SK-N-SH treated with all-trans-retinoic acid at 6 μM for 48 hours (cell line): ENCODE measurements at regions not wholly inside any gene's neighbourhood (a gene's known extent, or its start where the extent isn't known, plus 50 kb on each side); places are given as distances from the start of the nearest gene placed in this dataset.

Experiments
- ATAC-seq: fragments of 200-7000 bp; cut with Tn5 transposase; 3 replicates; pipeline ENCODE4 v1.9.1; 2020; ENCODE audit warnings: mild to moderate bottlenecking, moderate library complexity
- ARNTL ChIP-seq: fragments of 450-650 bp; formaldehyde crosslinking; IDR thresholded peaks from 2 replicates; pipeline ENCODE4 v1.5.0; 2020; ENCODE audit warnings: low read depth, mild to moderate bottlenecking, moderate library complexity, borderline replicate concordance
- BACH2 ChIP-seq: fragments of 250-450 bp; sonication (Bioruptor Pico); IDR thresholded peaks from 2 replicates; pipeline ENCODE4 v1.9.0; 2021; ENCODE audit warnings: mild to moderate bottlenecking, borderline replicate concordance
- ESRRG ChIP-seq: fragments of 250-450 bp; sonication (Bioruptor Pico); IDR thresholded peaks from 2 replicates; pipeline ENCODE4 v1.6.1; 2021; ENCODE audit warnings: mild to moderate bottlenecking
- GLIS3 ChIP-seq: fragments of 250-450 bp; sonication (Bioruptor Pico); IDR thresholded peaks from 2 replicates; pipeline ENCODE4 v1.5.0; 2020; ENCODE audit warnings: mild to moderate bottlenecking, moderate library complexity
- ISL1 ChIP-seq: fragments of 250-450 bp; sonication (Bioruptor Pico); IDR thresholded peaks from 2 replicates; pipeline ENCODE4 v2.1.2; 2022; ENCODE audit warnings: mild to moderate bottlenecking, moderate library complexity
- OSR1 ChIP-seq: fragments of 250-450 bp; sonication (Bioruptor Pico); IDR thresholded peaks from 2 replicates; pipeline ENCODE4 v1.8.0; 2022; ENCODE audit warnings: moderate library complexity, mild to moderate bottlenecking, inconsistent platforms
- RARB ChIP-seq: fragments of 250-450 bp; sonication (Bioruptor Pico); IDR thresholded peaks from 2 replicates; pipeline ENCODE4 v1.8.0; 2021; ENCODE audit warnings: mild to moderate bottlenecking, moderate library complexity
- SNAI2 ChIP-seq: fragments of 250-450 bp; sonication (Bioruptor Pico); IDR thresholded peaks from 2 replicates; pipeline ENCODE4 v1.5.0; 2020; ENCODE audit warnings: mild to moderate bottlenecking, moderate library complexity
- TCF4 ChIP-seq: fragments of 250-450 bp; sonication (Bioruptor Pico); IDR thresholded peaks from 2 replicates; pipeline ENCODE4 v1.8.0; 2021; ENCODE audit warnings: mild to moderate bottlenecking, moderate library complexity, borderline replicate concordance
- TOX ChIP-seq: fragments of 250-450 bp; sonication (Bioruptor Pico); IDR thresholded peaks from 2 replicates; pipeline ENCODE4 v1.8.0; 2021; ENCODE audit warnings: mild to moderate bottlenecking, moderate library complexity, borderline replicate concordance
- ZFP3 ChIP-seq: fragments of 250-450 bp; sonication (Bioruptor Pico); IDR thresholded peaks from 2 replicates; pipeline ENCODE4 v1.5.0; 2020; ENCODE audit warnings: mild to moderate bottlenecking, moderate library complexity
- ZFP30 ChIP-seq: fragments of 450-650 bp; formaldehyde crosslinking; IDR thresholded peaks from 2 replicates; pipeline ENCODE4 v1.5.0; 2022; ENCODE audit warnings: mild to moderate bottlenecking, moderate library complexity
- ZNF565 ChIP-seq: fragments of 450-650 bp; formaldehyde crosslinking; conservative IDR thresholded peaks from 2 replicates; pipeline ENCODE4 v1.5.0; 2020; ENCODE audit warnings: low read depth, mild to moderate bottlenecking, moderate library complexity
- ZNF70 ChIP-seq: fragments of 450-650 bp; formaldehyde crosslinking; IDR thresholded peaks from 2 replicates; pipeline ENCODE4 v1.5.0; 2020; ENCODE audit warnings: mild to moderate bottlenecking, moderate library complexity
- TF ChIP-seq, protein P1 (sequence below): fragments of 250-450 bp; sonication (Bioruptor Pico); IDR thresholded peaks from 2 replicates; pipeline ENCODE4 v1.5.0; 2020; ENCODE audit warnings: mild to moderate bottlenecking, moderate library complexity
- TF ChIP-seq, protein P2 (sequence below): fragments of 250-450 bp; sonication (Bioruptor Pico); IDR thresholded peaks from 2 replicates; pipeline ENCODE4 v1.8.0; 2020; ENCODE audit warnings: mild to moderate bottlenecking, moderate library complexity, borderline replicate concordance
- TF ChIP-seq, protein P3 (sequence below): fragments of 250-450 bp; sonication (Bioruptor Pico); IDR thresholded peaks from 2 replicates; pipeline ENCODE4 v1.5.1; 2021; ENCODE audit warnings: mild to moderate bottlenecking, moderate library complexity
- TF ChIP-seq, protein P4 (sequence below): fragments of 250-450 bp; sonication (Bioruptor Pico); IDR thresholded peaks from 2 replicates; pipeline ENCODE4 v1.8.0; 2021; ENCODE audit warnings: low read depth, mild to moderate bottlenecking, moderate library complexity, borderline replicate concordance

DNA sequence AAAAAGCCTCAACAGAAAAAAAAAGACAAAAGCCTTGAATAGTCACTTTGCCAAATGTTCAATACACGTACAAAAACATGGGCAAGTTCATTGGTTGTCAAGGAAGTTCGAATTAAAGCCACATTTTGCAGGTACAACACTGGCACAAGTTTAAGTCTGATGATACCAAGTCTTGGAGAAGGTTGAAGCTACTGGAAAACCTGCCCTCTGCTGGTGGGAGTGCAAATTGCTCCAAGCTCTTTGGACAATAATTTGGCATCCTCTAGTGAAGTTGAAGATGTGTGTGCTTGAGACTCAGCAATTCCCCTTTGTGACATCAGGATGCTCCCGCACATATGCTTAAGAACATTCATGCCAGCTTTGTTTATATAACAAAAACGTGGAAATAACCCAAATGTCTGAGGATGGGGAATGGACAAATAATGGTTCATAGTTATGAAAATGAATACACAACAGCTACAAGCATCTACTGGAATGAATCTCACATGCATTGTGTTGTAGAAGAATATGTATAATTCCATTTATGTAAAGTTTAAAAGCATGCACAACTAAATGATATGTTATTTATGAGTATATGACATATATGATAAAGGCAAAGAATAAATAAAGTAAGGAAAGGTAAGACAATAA lies 120.0 kb upstream of the PLPP4 start:
- ATAC-seq: peak; percentile 62

DNA sequence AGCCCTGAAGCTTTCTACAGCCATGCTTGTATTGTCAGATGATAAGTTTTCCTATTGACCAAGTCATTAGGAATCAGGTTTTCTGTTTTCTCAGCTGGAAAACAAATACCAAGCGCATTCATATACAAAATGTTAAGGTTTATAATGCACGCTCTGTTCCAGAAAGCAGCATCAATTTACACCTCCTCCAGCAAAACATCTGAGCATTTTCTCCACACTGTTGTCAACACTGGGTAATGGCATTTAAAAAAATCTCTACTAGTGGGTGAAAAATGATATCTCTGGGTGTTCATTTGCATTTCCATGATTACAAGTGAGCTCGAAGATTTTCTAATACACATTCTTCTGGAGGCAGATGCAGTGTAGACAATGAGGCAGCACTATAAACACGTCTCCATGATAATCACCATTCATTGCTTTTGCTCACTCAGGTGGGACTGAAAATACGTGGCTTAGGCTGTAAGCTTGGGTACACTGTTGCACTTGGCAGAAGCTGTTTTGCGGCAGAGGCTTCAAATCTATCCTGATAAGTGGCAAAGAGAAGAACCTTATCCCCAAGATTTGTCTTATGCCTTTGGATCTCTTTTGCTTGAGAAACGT lies 114.8 kb upstream of the PLPP4 start:
- no peak for ATAC-seq
- no peak for TF ChIP-seq ARNTL (CRISPR knock-in tag)
- TF ChIP-seq, protein P1, sequence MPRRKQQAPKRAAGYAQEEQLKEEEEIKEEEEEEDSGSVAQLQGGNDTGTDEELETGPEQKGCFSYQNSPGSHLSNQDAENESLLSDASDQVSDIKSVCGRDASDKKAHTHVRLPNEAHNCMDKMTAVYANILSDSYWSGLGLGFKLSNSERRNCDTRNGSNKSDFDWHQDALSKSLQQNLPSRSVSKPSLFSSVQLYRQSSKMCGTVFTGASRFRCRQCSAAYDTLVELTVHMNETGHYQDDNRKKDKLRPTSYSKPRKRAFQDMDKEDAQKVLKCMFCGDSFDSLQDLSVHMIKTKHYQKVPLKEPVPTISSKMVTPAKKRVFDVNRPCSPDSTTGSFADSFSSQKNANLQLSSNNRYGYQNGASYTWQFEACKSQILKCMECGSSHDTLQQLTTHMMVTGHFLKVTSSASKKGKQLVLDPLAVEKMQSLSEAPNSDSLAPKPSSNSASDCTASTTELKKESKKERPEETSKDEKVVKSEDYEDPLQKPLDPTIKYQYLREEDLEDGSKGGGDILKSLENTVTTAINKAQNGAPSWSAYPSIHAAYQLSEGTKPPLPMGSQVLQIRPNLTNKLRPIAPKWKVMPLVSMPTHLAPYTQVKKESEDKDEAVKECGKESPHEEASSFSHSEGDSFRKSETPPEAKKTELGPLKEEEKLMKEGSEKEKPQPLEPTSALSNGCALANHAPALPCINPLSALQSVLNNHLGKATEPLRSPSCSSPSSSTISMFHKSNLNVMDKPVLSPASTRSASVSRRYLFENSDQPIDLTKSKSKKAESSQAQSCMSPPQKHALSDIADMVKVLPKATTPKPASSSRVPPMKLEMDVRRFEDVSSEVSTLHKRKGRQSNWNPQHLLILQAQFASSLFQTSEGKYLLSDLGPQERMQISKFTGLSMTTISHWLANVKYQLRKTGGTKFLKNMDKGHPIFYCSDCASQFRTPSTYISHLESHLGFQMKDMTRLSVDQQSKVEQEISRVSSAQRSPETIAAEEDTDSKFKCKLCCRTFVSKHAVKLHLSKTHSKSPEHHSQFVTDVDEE: no peak
- TF ChIP-seq TOX (CRISPR knock-in tag): no peak
- no peak for TF ChIP-seq RARB (CRISPR knock-in tag)
- TF ChIP-seq, all 23 proteins: peak for 0

More for the DNA sequence above, 120.0 kb upstream of the PLPP4 start:
- TF ChIP-seq, protein P2, sequence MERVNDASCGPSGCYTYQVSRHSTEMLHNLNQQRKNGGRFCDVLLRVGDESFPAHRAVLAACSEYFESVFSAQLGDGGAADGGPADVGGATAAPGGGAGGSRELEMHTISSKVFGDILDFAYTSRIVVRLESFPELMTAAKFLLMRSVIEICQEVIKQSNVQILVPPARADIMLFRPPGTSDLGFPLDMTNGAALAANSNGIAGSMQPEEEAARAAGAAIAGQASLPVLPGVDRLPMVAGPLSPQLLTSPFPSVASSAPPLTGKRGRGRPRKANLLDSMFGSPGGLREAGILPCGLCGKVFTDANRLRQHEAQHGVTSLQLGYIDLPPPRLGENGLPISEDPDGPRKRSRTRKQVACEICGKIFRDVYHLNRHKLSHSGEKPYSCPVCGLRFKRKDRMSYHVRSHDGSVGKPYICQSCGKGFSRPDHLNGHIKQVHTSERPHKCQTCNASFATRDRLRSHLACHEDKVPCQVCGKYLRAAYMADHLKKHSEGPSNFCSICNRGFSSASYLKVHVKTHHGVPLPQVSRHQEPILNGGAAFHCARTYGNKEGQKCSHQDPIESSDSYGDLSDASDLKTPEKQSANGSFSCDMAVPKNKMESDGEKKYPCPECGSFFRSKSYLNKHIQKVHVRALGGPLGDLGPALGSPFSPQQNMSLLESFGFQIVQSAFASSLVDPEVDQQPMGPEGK (CRISPR knock-in tag): no peak
- TF ChIP-seq TOX (CRISPR knock-in tag) (no peak), GLIS3 (CRISPR knock-in tag) (no peak), ZNF565 (CRISPR knock-in tag) (no peak), ZFP30 (CRISPR knock-in tag) (no peak), SNAI2 (CRISPR knock-in tag) (no peak), BACH2 (no peak), ESRRG (CRISPR knock-in tag) (no peak), TCF4 (CRISPR knock-in tag) (no peak), ZFP3 (CRISPR knock-in tag) (no peak), ZNF70 (no peak), ISL1 (CRISPR knock-in tag) (no peak)
- TF ChIP-seq, protein P1: no peak
- TF ChIP-seq, protein P3, sequence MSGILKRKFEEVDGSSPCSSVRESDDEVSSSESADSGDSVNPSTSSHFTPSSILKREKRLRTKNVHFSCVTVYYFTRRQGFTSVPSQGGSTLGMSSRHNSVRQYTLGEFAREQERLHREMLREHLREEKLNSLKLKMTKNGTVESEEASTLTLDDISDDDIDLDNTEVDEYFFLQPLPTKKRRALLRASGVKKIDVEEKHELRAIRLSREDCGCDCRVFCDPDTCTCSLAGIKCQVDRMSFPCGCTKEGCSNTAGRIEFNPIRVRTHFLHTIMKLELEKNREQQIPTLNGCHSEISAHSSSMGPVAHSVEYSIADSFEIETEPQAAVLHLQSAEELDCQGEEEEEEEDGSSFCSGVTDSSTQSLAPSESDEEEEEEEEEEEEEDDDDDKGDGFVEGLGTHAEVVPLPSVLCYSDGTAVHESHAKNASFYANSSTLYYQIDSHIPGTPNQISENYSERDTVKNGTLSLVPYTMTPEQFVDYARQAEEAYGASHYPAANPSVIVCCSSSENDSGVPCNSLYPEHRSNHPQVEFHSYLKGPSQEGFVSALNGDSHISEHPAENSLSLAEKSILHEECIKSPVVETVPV (CRISPR knock-in tag): no peak

DNA sequence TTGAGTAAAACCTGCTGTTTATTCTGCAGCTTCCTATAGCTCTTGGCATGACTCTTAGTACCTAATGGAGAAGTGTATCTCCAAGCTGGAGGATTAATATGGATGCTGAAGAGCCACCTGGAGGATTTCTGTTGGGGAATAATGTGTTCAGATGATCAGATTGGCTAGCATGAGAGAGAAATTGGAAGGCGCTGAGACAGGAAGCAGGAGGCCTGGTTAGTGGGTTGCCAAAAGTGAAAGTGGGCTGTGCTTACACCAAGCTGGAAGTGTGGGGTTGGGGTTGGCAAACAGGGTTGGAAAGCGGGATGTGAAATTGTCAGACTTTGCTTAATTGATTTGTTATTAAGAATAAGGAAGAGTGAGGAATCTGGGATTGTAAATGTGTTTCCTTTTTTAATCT lies 111.8 kb upstream of the PLPP4 start:
- no peak for ATAC-seq
- TF ChIP-seq ZNF70 (no peak), OSR1 (no peak), GLIS3 (CRISPR knock-in tag) (no peak), ISL1 (CRISPR knock-in tag) (no peak), ZNF565 (CRISPR knock-in tag) (no peak), TOX (CRISPR knock-in tag) (no peak)
- TF ChIP-seq, protein P4, sequence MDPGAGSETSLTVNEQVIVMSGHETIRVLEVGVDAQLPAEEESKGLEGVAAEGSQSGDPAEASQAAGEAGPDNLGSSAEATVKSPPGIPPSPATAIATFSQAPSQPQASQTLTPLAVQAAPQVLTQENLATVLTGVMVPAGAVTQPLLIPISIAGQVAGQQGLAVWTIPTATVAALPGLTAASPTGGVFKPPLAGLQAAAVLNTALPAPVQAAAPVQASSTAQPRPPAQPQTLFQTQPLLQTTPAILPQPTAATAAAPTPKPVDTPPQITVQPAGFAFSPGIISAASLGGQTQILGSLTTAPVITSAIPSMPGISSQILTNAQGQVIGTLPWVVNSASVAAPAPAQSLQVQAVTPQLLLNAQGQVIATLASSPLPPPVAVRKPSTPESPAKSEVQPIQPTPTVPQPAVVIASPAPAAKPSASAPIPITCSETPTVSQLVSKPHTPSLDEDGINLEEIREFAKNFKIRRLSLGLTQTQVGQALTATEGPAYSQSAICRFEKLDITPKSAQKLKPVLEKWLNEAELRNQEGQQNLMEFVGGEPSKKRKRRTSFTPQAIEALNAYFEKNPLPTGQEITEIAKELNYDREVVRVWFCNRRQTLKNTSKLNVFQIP: no peak
